Fibroblast of lung (primary cell): ENCODE measurements at regions not wholly inside any gene's neighbourhood (a gene's known extent, or its start where the extent isn't known, plus 50 kb on each side); places are given as distances from the start of the nearest gene placed in this dataset.
"Not testable (repeated sequence)": the region's sequence is repeated elsewhere in the genome, so short reads cannot be mapped to it uniquely, and the experiment has no call there.

Experiments used
- DNase-seq, 2 donors: peaks; one replicate each; pipeline versions ENCODE4 v3.0.0 to v3.0.0-alpha.2; 2010; ENCODE audit warnings: low read depth in 2 of 2
- H2AFZ ChIP-seq: 2 replicates; pipeline ENCODE4 v1.5.1; 2012; ENCODE audit warnings: low read length, control low read depth, inconsistent platforms
- H3K27ac ChIP-seq: 2 replicates; pipeline ENCODE4 v1.5.1; 2011; ENCODE audit warnings: low read length, control low read depth; ENCODE audit not compliant: insufficient read depth
- H3K27me3 ChIP-seq: 2 replicates; pipeline ENCODE4 v1.5.1; 2011; ENCODE audit warnings: mild to moderate bottlenecking, low read length; ENCODE audit not compliant: control insufficient read depth, insufficient read depth
- H3K36me3 ChIP-seq: 2 replicates; pipeline ENCODE4 v1.5.1; 2011; ENCODE audit warnings: low read length; ENCODE audit not compliant: control insufficient read depth, insufficient read depth
- H3K4me1 ChIP-seq: 2 replicates; pipeline ENCODE4 v1.5.1; 2011; ENCODE audit warnings: low read length; ENCODE audit not compliant: control insufficient read depth, insufficient read depth; ENCODE audit errors: extremely low read depth
- H3K4me2 ChIP-seq: 2 replicates; pipeline ENCODE4 v1.5.1; 2011; ENCODE audit warnings: low read length, control low read depth; ENCODE audit not compliant: insufficient read depth; ENCODE audit errors: extremely low read depth
- H3K4me3 ChIP-seq, 4 experiments: fragments of 200-600 bp in 1 of 4; sonication (generic) in 1 of 4; replicated peaks in 1 of 4; 2 replicates each; pipeline ENCODE4 v1.5.1; 2011 to 2016; ENCODE audit warnings: low read length in 4 of 4, low read depth in 3 of 4, mild to moderate bottlenecking in 3 of 4, control low read depth in 2 of 4, inconsistent platforms in 1 of 4, mixed read lengths in 1 of 4; ENCODE audit not compliant: insufficient read depth in 1 of 4; ENCODE audit errors: control extremely low read depth in 1 of 4
- H3K79me2 ChIP-seq: 2 replicates; pipeline ENCODE4 v1.5.1; 2012; ENCODE audit warnings: mild to moderate bottlenecking, low read length, inconsistent platforms; ENCODE audit not compliant: control insufficient read depth, insufficient read depth
- H3K9ac ChIP-seq: 2 replicates; pipeline ENCODE4 v1.5.1; 2011; ENCODE audit warnings: mild to moderate bottlenecking, low read length, control low read depth; ENCODE audit not compliant: insufficient read depth
- H3K9me3 ChIP-seq: 2 replicates; pipeline ENCODE4 v1.5.1; 2012; ENCODE audit warnings: low read depth, low read length; ENCODE audit not compliant: control insufficient read depth, insufficient read depth
- H4K20me1 ChIP-seq: 2 replicates; pipeline ENCODE4 v1.5.1; 2011; ENCODE audit warnings: low read length; ENCODE audit not compliant: control insufficient read depth, insufficient read depth; ENCODE audit errors: extremely low read depth
- CTCF ChIP-seq, 2 donors: IDR thresholded peaks in 1 of 2; conservative IDR thresholded peaks in 1 of 2; 1 replicate in 1 of 2; 2 replicates in 1 of 2; pipeline ENCODE4 v1.5.1; 2011 to 2012; ENCODE audit warnings: low read length in 2 of 2, control low read depth in 1 of 2, inconsistent platforms in 1 of 2, low read depth in 1 of 2, mild to moderate bottlenecking in 1 of 2
- EZH2 ChIP-seq: IDR thresholded peaks from 2 replicates; pipeline ENCODE4 v1.5.1; 2012; ENCODE audit warnings: low read length, control low read depth, mild to moderate bottlenecking; ENCODE audit errors: missing control alignments

- Histone ChIP-seq H3K36me3 (no peaks in the 10 kb centered on the region), H3K4me2 (no peak overlapping the region), H2AFZ (no peak overlapping the region), H3K4me3 (no peak overlapping the region), H3K27ac (no peak overlapping the region), H3K9ac (no peak overlapping the region), H3K27me3 (no peaks in the 10 kb centered on the region), H3K4me1 (no peaks in the 10 kb centered on the region), H3K9me3 (no peaks in the 10 kb centered on the region), H4K20me1 (no peaks in the 10 kb centered on the region), H3K79me2 (no peaks in the 10 kb centered on the region)
- DNase-seq = no peak
- no peak for TF ChIP-seq EZH2
- no peak for TF ChIP-seq CTCF (conservative IDR thresholded peaks at IDR 0.05 in 1 of 2, IDR thresholded peaks at IDR 0.05 in 1 of 2; ENCODE audit: low read depth in 1 of 2, low read length in 2 of 2)
Observed at GRCh38 chr3:18703798-18704197, 278.7 kb upstream of the SATB1 start.

- not testable (repeated sequence) for H3K4me3 ChIP-seq, H3K27me3 ChIP-seq, DNase-seq
Observed at GRCh38 chr3:18693588-18694329, 268.6 kb upstream of the SATB1 start.

GRCh38 chr3:18687286-18687685, 262.1 kb upstream of the SATB1 start:
- Histone ChIP-seq H3K27me3 (no peaks in the 10 kb centered on the region), H3K79me2 (no peaks in the 10 kb centered on the region), H3K9me3 (no peaks in the 10 kb centered on the region), H3K4me1 (no peaks in the 10 kb centered on the region), H3K9ac (no peak overlapping the region), H2AFZ (no peak overlapping the region), H4K20me1 (no peaks in the 10 kb centered on the region), H3K36me3 (no peaks in the 10 kb centered on the region), H3K27ac (no peak overlapping the region), H3K4me2 (no peak overlapping the region), H3K4me3 (no peak overlapping the region)
- no peak for DNase-seq
- TF ChIP-seq EZH2 = no peak
- no peak for TF ChIP-seq CTCF (conservative IDR thresholded peaks at IDR 0.05 in 1 of 2, IDR thresholded peaks at IDR 0.05 in 1 of 2; ENCODE audit: low read depth in 1 of 2, low read length in 2 of 2)

More at GRCh38 chr3:18693588-18694329, 268.6 kb upstream of the SATB1 start:
- not testable (repeated sequence) for H3K9ac ChIP-seq, H4K20me1 ChIP-seq, H3K79me2 ChIP-seq, H3K36me3 ChIP-seq, H3K4me1 ChIP-seq, H3K9me3 ChIP-seq, H2AFZ ChIP-seq, H3K27ac ChIP-seq, H3K4me2 ChIP-seq
